K562 (cell line): ENCODE measurements at regions not wholly inside any gene's neighbourhood (a gene's known extent, or its start where the extent isn't known, plus 50 kb on each side); places are given as distances from the start of the nearest gene placed in this dataset.

Experiments
- ATAC-seq: fragments of 200-7000 bp; cut with Tn5 transposase; 3 replicates; pipeline ENCODE4 v1.9.1; 2020; ENCODE audit warnings: moderate library complexity
- BruUV-seq: library from RNA; stranded (reverse); fragments of 400-500 nt; replicated peaks from 2 replicates; lab custom pipeline; 2021; lab: Mats Ljungman, UMichigan
- CTCF ChIA-PET: fragments of 300-600 bp; formaldehyde crosslinking; extraction: SDS; loops from one replicate; lab custom pipeline; 2021; ENCODE audit warnings: low intra/inter-chr PET ratio; lab: Yijun Ruan, JAX
- POLR2A ChIA-PET: fragments of 300-600, 350-650 bp; sonication (Branson Sonifier 250); formaldehyde crosslinking; extraction: SDS; loops from one replicate; lab custom pipeline; 2021; ENCODE audit warnings: antibody characterized with exemption, inconsistent platforms; lab: Yijun Ruan, JAX
- DNase-seq, 4 experiments: peaks; one replicate each; pipeline versions ENCODE4 v3.0.0 to v3.0.0-alpha.2; 2011 to 2018; ENCODE audit warnings: low spot score in 3 of 4, mixed read lengths in 3 of 4; ENCODE audit errors: extremely low read depth in 1 of 4
- FAIRE-seq: peaks from 2 replicates; lab custom pipeline; 2011; peaks lifted over from hg19 to GRCh38; lab: Jason Lieb, UNC
- H2AFZ ChIP-seq: 2 replicates; pipeline ENCODE4 v1.6.0; 2011; ENCODE audit warnings: low read depth, low read length, control low read depth, inconsistent platforms
- H3K27ac ChIP-seq: fragments of 200-600 bp; 3 replicates; pipeline ENCODE4 v1.8.0; 2011; ENCODE audit warnings: low read depth, mild to moderate bottlenecking, control low read depth, inconsistent platforms, low read length, moderate library complexity, mixed read lengths; ENCODE audit errors: extremely low read depth
- H3K27me3 ChIP-seq, 2 experiments: fragments of 300-600 bp in 1 of 2; 2 replicates in 1 of 2; 3 replicates in 1 of 2; pipeline versions ENCODE4 v1.6.0 to v1.8.0; 2011; ENCODE audit warnings: inconsistent platforms in 2 of 2, low read length in 2 of 2, mild to moderate bottlenecking in 1 of 2, mixed read lengths in 1 of 2, moderate library complexity in 1 of 2; ENCODE audit not compliant: control insufficient read depth in 2 of 2, insufficient read depth in 2 of 2
- H3K36me3 ChIP-seq: fragments of 300-600 bp; 3 replicates; pipeline ENCODE4 v1.8.0; 2011; ENCODE audit warnings: mild to moderate bottlenecking, low read length, inconsistent platforms; ENCODE audit not compliant: control insufficient read depth, insufficient read depth
- H3K4me1 ChIP-seq, 2 experiments: fragments of 200-600 bp in 1 of 2; replicated peaks in 1 of 2; 2 replicates in 1 of 2; 3 replicates in 1 of 2; pipeline versions ENCODE4 v1.5.1 to v1.8.0; 2011; ENCODE audit warnings: inconsistent platforms in 2 of 2, low read length in 2 of 2, mild to moderate bottlenecking in 1 of 2, mixed read lengths in 1 of 2, moderate library complexity in 1 of 2; ENCODE audit not compliant: control insufficient read depth in 2 of 2, insufficient read depth in 2 of 2
- H3K4me2 ChIP-seq: 2 replicates; pipeline ENCODE4 v1.6.1; 2011; ENCODE audit warnings: low read length, control low read depth, inconsistent platforms, mixed read lengths; ENCODE audit not compliant: insufficient read depth
- H3K4me3 ChIP-seq: fragments of 200-600 bp; sonication (generic), shearing (Covaris generic); 2 replicates; pipeline ENCODE4 v1.5.1; 2016; ENCODE audit warnings: control low read depth, inconsistent platforms
- H3K79me2 ChIP-seq: fragments of 200-600 bp; 3 replicates; pipeline ENCODE4 v1.8.0; 2011; ENCODE audit warnings: low read length, inconsistent platforms; ENCODE audit not compliant: control insufficient read depth, insufficient read depth
- H3K9ac ChIP-seq, 2 experiments: 2 replicates each; pipeline versions ENCODE4 v1.6.0 to v1.6.1; 2011; ENCODE audit warnings: low read depth in 2 of 2, low read length in 2 of 2, control low read depth in 1 of 2, inconsistent platforms in 1 of 2, mild to moderate bottlenecking in 1 of 2, mixed read lengths in 1 of 2; ENCODE audit not compliant: insufficient read depth in 1 of 2
- H3K9me1 ChIP-seq: one replicate; pipeline ENCODE4 v1.6.0; 2011; ENCODE audit warnings: inconsistent platforms, mild to moderate bottlenecking, low read length, moderate library complexity; ENCODE audit not compliant: control insufficient read depth, insufficient read depth
- H3K9me3 ChIP-seq: replicated peaks from 2 replicates; pipeline ENCODE4 v1.5.1; 2011; ENCODE audit warnings: low read depth, low read length, inconsistent platforms; ENCODE audit not compliant: control insufficient read depth, insufficient read depth
- H4K20me1 ChIP-seq: replicated peaks from 2 replicates; pipeline ENCODE4 v1.6.1; 2011; ENCODE audit warnings: low read length, inconsistent platforms, mixed read lengths; ENCODE audit not compliant: control insufficient read depth, insufficient read depth
- BHLHE40 ChIP-seq: IDR thresholded peaks from 2 replicates; pipeline ENCODE4 v1.6.1; 2011; ENCODE audit warnings: low read length, improper control_type of control experiment
- CBX8 ChIP-seq: fragments of 200-600 bp; sonication (generic); IDR thresholded peaks from 2 replicates; pipeline ENCODE4 v1.6.1; 2012; ENCODE audit warnings: borderline replicate concordance, mixed run types, low read depth, mild to moderate bottlenecking, moderate library complexity, mixed read lengths, low read length, control low read depth, inconsistent platforms; ENCODE audit not compliant: poor library complexity, severe bottlenecking; ENCODE audit errors: extremely low read depth
- HSF4 ChIP-seq: fragments of 250-450 bp; sonication (Bioruptor Pico); IDR thresholded peaks from 2 replicates; pipeline ENCODE4 v2.1.2; 2022; ENCODE audit warnings: mild to moderate bottlenecking, moderate library complexity, borderline replicate concordance
- NCOA4 ChIP-seq: fragments of 450-650 bp; IDR thresholded peaks from 2 replicates; pipeline ENCODE4 v1.6.1; 2018; ENCODE audit warnings: mild to moderate bottlenecking; ENCODE audit not compliant: partially characterized antibody
- PBX2 ChIP-seq, 2 experiments: IDR thresholded peaks in 1 of 2; conservative IDR thresholded peaks in 1 of 2; 2 replicates each; pipeline ENCODE4 v1.6.1; 2016; ENCODE audit warnings: low read depth in 2 of 2, mild to moderate bottlenecking in 1 of 2, missing compliant biosample characterization in 1 of 2, missing genetic modification characterization in 1 of 2, moderate library complexity in 1 of 2
- REST ChIP-seq, 2 experiments: fragments of 450-650 bp; formaldehyde crosslinking in 1 of 2; IDR thresholded peaks; 2 replicates each; pipeline versions ENCODE4 v1.4.0 to v1.6.1; 2014 to 2020; ENCODE audit warnings: mild to moderate bottlenecking in 2 of 2, borderline replicate concordance in 1 of 2, low read depth in 1 of 2
- WGBS: fragments of 100-300 bp; shearing (Covaris generic); methylation state at CpG from one replicate; pipeline ENCODE4 v1.1.6; 2016; ENCODE audit warnings: low coverage, mixed read lengths; ENCODE audit not compliant: insufficient coverage; ENCODE audit errors: missing lambda C conversion rate; 5-methylcytosine and 5-hydroxymethylcytosine counted together
- in situ Hi-C: fragments of 300-500 bp; cut with MboI; formaldehyde crosslinking; loops from 4 replicates; pipeline ENCODE4 v1.15.0; 2018; ENCODE audit warnings: inconsistent platforms, mixed read lengths
- intact Hi-C: fragments of 100-400 bp; cut with micrococcal nuclease; formaldehyde crosslinking; loops from 2 replicates; pipeline ENCODE4 v1.14.2; 2022

GRCh38 chr1:229158341-229158921 is 112.5 kb upstream of the RAB4A start:
- H3K4me1 ChIP-seq = no peaks in the 10 kb centered on the region
- no peak overlapping the region for H2AFZ ChIP-seq
- FAIRE-seq (no peak), DNase-seq (no peak), ATAC-seq (no peak)
- no peak overlapping the region for H3K4me2 ChIP-seq
- no peaks in the 10 kb centered on the region for H3K9me1 ChIP-seq
- H4K20me1 ChIP-seq = no peaks in the 10 kb centered on the region
- in situ Hi-C loops (no loop called here), intact Hi-C loops (no loop called here)
- no peak overlapping the region for H3K27ac ChIP-seq
- H3K79me2 ChIP-seq = no peaks in the 10 kb centered on the region
- no peaks in the 10 kb centered on the region for H3K36me3 ChIP-seq
- H3K9me3 ChIP-seq = no peaks in the 10 kb centered on the region
- no peak overlapping the region for H3K4me3 ChIP-seq
- CTCF ChIA-PET = no interaction called here
- POLR2A ChIA-PET = interaction anchor here (0.7 to 0.8 kb wide), 2 partner anchors 10 to 366 kb away, joined by 3 read pairs; no protein-coding TSS in a partner anchor
- no TSS peak for BruUV-seq
- H3K27me3 ChIP-seq = peaks cover 9 to 37% of the 10 kb centered on the region in 2 experiments; a peak in 4 of 5 replicates
- WGBS = 1% methylated on average over 11 of the region's 11 CpGs
- no peak overlapping the region for H3K9ac ChIP-seq
- TF ChIP-seq CBX8 = no peak
- no peak for TF ChIP-seq PBX2 (CRISPR knock-in tag; IDR thresholded peaks at IDR 0.05; ENCODE audit: low read depth)
- TF ChIP-seq PBX2 (tag; conservative IDR thresholded peaks at IDR 0.05; ENCODE audit: low read depth) = 0 out of 2 replicates have a peak, but pooled peaks have one; percentile 20
- TF ChIP-seq BHLHE40 = peak; percentile 71; the same call in 1 of the 2 replicates
- TF ChIP-seq HSF4 (CRISPR knock-in tag) = no peak
- no peak for TF ChIP-seq REST (IDR thresholded peaks at IDR 0.05; ENCODE audit: borderline replicate concordance)
- no peak for TF ChIP-seq REST (CRISPR knock-in tag; IDR thresholded peaks at IDR 0.05; ENCODE audit: low read depth)
- no peak for TF ChIP-seq NCOA4
